Right lobe of liver (tissue), 4 donors: ENCODE measurements at regions not wholly inside any gene's neighbourhood (a gene's known extent, or its start where the extent isn't known, plus 50 kb on each side); places are given as distances from the start of the nearest gene placed in this dataset.

ENCODE experiments used
- POLR2A ChIP-seq: fragments of 450-650 bp; IDR thresholded peaks from one replicate; pipeline ENCODE4 v1.6.1; 2017; ENCODE audit warnings: antibody characterized with exemption, mild to moderate bottlenecking
- TF ChIP-seq, protein P1 (sequence below), 4 donors: fragments of 200-600 bp in 3 of 4; fragments of 450-650 bp in 1 of 4; IDR thresholded peaks; one replicate each; pipeline versions ENCODE4 v1.5.1 to v1.8.0; 2016 to 2022; ENCODE audit warnings: antibody characterized with exemption in 4 of 4, mild to moderate bottlenecking in 2 of 4
- donor health status: DM: no; HTN: no; CAD: no.
- donor health status: DM: no; HTN: no; CAD: no.
- donor health status: DM: no; HTN: yes; CAD: no.

GRCh38 chr1:209509039-209509438 lies 74.5 kb upstream of the CAMK1G start:
- TF ChIP-seq, protein P1, sequence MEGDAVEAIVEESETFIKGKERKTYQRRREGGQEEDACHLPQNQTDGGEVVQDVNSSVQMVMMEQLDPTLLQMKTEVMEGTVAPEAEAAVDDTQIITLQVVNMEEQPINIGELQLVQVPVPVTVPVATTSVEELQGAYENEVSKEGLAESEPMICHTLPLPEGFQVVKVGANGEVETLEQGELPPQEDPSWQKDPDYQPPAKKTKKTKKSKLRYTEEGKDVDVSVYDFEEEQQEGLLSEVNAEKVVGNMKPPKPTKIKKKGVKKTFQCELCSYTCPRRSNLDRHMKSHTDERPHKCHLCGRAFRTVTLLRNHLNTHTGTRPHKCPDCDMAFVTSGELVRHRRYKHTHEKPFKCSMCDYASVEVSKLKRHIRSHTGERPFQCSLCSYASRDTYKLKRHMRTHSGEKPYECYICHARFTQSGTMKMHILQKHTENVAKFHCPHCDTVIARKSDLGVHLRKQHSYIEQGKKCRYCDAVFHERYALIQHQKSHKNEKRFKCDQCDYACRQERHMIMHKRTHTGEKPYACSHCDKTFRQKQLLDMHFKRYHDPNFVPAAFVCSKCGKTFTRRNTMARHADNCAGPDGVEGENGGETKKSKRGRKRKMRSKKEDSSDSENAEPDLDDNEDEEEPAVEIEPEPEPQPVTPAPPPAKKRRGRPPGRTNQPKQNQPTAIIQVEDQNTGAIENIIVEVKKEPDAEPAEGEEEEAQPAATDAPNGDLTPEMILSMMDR (IDR thresholded peaks at IDR 0.05) = no peak
- no peak for TF ChIP-seq POLR2A
